ENCODE measurements at regions not wholly inside any gene's neighbourhood (a gene's known extent, or its start where the extent isn't known, plus 50 kb on each side); places are given as distances from the start of the nearest gene placed in this dataset.
"Not testable (repeated sequence)": the region's sequence is repeated elsewhere in the genome, so short reads cannot be mapped to it uniquely, and the experiment has no call there.

DNA sequence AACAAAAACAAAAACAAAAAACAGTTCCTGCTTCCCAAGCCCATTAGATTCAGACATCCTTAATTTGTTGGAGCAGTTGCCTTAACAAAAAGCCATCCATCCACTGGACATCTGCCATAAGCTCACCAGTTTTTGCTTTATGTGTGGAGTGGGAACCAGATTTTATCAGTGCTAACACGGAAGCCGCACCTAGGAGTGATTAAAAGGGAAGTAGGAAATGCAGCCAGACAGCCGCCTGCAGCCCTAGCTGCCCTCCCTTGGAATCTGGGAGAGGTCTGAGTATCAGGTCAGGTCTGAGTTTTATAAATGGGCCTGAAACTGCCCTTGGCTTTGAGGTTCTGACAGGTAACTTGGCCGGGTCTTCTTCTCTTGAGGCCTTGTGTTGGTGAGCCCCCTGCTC is 106.6 kb upstream of the MTLN start:
- TF ChIP-seq, protein P1, sequence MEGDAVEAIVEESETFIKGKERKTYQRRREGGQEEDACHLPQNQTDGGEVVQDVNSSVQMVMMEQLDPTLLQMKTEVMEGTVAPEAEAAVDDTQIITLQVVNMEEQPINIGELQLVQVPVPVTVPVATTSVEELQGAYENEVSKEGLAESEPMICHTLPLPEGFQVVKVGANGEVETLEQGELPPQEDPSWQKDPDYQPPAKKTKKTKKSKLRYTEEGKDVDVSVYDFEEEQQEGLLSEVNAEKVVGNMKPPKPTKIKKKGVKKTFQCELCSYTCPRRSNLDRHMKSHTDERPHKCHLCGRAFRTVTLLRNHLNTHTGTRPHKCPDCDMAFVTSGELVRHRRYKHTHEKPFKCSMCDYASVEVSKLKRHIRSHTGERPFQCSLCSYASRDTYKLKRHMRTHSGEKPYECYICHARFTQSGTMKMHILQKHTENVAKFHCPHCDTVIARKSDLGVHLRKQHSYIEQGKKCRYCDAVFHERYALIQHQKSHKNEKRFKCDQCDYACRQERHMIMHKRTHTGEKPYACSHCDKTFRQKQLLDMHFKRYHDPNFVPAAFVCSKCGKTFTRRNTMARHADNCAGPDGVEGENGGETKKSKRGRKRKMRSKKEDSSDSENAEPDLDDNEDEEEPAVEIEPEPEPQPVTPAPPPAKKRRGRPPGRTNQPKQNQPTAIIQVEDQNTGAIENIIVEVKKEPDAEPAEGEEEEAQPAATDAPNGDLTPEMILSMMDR (IDR thresholded peaks at IDR 0.05): not testable (repeated sequence)
- not testable (repeated sequence) for TF ChIP-seq POLR2A (IDR thresholded peaks at IDR 0.05)
